Heart left ventricle (tissue), 13 donors: ENCODE measurements at regions not wholly inside any gene's neighbourhood (a gene's known extent, or its start where the extent isn't known, plus 50 kb on each side); places are given as distances from the start of the nearest gene placed in this dataset.

Source experiments
- CTCF ChIP-seq, 12 donors: fragments of 200-600 bp; sonication (generic) in 4 of 12; IDR thresholded peaks; one replicate each; pipeline versions ENCODE4 v1.5.0 to v1.8.0; 2018 to 2022; ENCODE audit warnings: antibody characterized with exemption in 12 of 12, mild to moderate bottlenecking in 5 of 12
- POLR2A ChIP-seq, 2 donors: fragments of 450-650 bp; IDR thresholded peaks; one replicate each; pipeline ENCODE4 v1.6.1; 2017; ENCODE audit warnings: antibody characterized with exemption in 2 of 2, mild to moderate bottlenecking in 2 of 2, moderate library complexity in 2 of 2
- donor health status: ischemic (EF 13 %, LVEDD 7.1; RV severe dilation, severe dysfunction).
- donor health status: DM: no; HTN: yes; CAD: no.
- donor health status: DM: no; HTN: no; CAD: no.
- donor health status: ischemic (EF 25% LVEDD 6.9; RV normal size, moderate dysfunction).
- donor health status: ischemic (EF 25% LVEDD 5.7; RV mildly dilated, moderate dysfunction).
- donor health status: ischemic (EF 35%, LVEDD 5.7; RV mildly dilated, moderate dysfunction).
- donor health status: nonischemic (EF 11% LVEDD 7.7; RV severe dilation, severe dysfunction).
- donor health status: DM: yes; HTN: yes; CAD: no.
- donor health status: PGD.
- donor health status: ischemic (EF 29% LVEDD 5.4; RV normal size, mild dysfunction).
- donor health status: nonischemic (EF 23%, LVEDD 6.1; RV moderate dilation, normal function).

GRCh38 chr3:190183121-190183520 is 62.4 kb upstream of the P3H2 start:
- TF ChIP-seq CTCF (IDR thresholded peaks at IDR 0.05) (no peak), POLR2A (IDR thresholded peaks at IDR 0.05) (no peak)
